GM21786 (cell line): ENCODE measurements at regions not wholly inside any gene's neighbourhood (a gene's known extent, or its start where the extent isn't known, plus 50 kb on each side); places are given as distances from the start of the nearest gene placed in this dataset.
"Not testable (repeated sequence)": the region's sequence is repeated elsewhere in the genome, so short reads cannot be mapped to it uniquely, and the experiment has no call there.

ENCODE experiments used
- ATAC-seq: cut with Tn5 transposase; IDR thresholded peaks from one replicate; pipeline ENCODE4 v1.9.1; 2021; ENCODE audit not compliant: unreplicated experiment

- ATAC-seq, result no peak
Measured at GRCh38 chr5:156170351-156170961, 156.5 kb upstream of the SGCD start.

DNA sequence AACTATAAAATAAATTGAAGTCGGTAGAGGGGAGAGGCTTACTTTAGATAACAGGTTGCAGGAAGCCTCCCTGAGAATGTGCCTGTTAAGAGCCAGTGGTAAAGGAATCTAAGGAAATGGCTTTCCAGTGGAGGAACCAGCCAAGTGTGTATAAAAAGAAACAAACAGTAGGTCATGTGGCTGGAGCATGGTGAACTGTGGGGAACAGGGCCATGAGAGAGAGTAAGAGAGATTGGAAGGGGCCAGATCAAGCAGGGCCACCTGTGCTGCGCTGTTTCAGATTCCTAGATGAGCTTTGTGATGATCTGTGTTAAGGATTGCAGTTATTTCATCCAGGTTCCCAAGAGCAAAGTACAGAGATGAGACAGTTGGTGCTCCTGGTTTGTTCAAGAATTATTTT is 152.7 kb upstream of the SGCD start:
- no peak for ATAC-seq

DNA sequence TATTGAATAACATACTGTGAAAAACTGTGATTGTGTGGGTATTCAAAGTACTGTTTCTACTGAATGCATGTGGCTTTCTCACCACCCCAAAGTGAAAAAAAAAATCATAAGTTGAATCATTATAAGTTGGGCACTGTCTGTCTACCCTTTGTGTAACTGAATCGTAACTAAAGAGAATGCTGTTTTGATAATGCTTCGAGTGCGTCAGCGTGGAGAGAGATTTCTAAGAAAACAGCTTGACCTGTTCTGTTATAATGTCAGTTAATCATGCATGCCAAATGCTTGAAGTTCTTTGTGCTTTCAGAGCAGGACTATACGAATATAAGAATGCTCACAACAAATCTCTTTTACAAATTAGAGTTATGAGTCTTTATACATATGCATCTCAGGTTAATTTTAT is 148.8 kb upstream of the SGCD start:
- ATAC-seq, result no peak

DNA sequence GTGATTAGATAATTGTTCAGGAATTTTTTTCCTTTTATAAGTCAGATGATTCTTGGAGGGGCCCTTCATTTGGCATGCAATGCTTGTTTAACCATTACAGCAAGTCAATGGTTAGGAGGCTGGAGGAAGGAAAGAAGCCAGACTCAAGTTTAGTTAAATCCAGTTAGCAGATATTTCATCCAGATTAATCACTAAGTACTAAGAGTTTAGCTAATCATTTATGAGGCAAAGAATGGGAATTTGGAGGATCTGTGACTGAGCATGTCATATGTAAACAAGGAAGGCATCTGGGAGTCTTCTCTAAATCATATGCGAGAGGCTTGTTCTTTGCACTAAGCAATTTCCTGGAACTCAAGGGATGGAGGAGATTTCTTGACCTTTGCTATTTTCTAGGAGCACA is 145.3 kb upstream of the SGCD start:
- ATAC-seq, result no peak

DNA sequence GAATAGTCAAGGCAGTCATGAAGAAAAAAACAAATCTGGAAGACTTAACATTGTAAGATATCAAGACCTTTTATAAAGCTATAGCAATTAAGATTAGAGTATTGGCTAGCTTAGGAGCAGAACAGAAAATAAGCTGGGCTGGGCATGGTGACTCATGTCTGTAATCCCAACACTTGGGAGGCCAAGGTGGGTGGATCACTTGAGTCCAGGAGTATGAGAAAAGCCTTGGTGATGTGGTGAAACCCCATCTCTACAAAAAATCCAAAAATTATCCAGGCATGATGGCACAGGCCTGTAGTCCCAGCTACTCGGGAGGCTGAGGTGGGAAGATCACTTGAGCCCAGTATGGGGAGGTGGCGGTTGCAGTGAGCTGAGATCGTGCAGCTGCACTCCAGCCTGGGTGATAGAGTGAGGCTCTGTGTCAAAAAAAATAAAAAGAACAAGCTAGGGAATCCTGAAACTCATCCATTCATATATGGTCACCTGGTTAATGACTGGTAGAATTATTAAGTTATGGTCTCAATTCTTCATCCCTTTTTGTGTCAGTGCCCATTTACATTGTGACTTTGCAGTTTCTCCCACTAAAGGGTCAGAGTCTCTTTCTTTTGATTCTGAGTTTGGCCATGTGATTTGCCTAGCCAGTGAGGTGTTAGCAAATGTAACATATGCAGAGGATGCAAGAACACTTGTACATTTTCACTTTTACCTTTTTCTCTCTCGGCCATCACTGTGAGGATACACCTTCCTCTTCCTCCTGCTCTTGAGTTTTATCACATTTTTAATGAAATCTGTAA is 144.6 kb upstream of the SGCD start:
- no peak for ATAC-seq

DNA sequence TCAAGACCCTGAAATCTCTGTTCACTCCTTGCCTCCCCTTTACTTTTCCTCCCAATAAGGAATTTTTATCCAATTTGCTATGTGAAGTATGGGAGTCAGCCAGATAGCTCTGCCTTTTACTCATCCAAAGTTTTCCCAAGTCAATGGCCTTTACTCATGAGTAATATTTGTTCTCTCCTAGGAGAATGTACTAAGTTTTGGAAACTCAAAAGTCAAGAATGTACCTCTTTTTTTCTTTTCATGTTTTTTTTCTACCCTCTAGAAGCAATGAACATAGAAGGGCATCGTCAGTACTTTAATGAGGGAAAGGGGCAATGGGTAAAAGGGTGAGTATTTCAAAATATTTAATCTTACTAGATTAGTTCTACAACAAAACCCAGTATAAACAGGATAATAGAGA is 140.2 kb upstream of the SGCD start:
- no peak for ATAC-seq

DNA sequence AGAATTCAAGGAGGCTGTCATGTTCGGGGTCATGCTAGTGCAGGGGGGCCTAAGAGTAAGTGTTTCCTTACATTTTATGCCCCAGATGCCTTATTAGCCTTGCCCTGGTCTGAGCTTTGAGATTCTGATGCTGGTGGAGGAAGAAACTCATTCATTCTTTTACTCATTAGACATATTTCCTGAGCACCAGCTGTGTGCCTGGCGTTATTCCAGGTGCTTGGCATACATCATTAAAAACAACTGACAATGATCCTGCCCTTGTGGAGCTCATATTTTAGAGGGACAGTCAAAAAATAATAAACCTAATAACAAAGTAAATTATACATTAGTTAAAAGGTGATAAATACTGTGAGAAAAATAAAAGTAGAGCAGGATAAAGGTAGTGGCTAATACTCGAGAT is 138.9 kb upstream of the SGCD start:
- ATAC-seq, result no peak

GRCh38 chr5:156189628-156190027 is 137.3 kb upstream of the SGCD start:
- ATAC-seq, result no peak

DNA sequence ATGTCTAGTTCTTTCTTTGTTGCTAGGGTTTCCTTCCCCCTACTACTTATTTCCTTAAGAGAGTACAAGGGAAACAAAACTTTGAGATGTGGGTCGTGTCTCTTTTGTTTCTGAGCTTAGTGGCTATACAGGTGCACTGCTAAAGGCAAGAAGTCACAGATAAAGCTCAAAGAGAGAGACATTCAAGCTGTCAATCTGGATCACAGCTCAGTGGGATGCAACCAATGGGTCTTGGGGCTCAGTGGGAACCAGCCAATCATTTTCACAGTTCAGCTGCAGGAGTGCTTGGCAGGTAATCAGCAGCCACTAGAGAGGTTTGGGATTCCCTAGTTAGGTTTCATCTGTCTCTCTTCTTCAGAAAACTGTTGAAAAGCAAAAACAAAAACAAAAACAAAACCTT is 135.4 kb upstream of the SGCD start:
- no peak for ATAC-seq

DNA sequence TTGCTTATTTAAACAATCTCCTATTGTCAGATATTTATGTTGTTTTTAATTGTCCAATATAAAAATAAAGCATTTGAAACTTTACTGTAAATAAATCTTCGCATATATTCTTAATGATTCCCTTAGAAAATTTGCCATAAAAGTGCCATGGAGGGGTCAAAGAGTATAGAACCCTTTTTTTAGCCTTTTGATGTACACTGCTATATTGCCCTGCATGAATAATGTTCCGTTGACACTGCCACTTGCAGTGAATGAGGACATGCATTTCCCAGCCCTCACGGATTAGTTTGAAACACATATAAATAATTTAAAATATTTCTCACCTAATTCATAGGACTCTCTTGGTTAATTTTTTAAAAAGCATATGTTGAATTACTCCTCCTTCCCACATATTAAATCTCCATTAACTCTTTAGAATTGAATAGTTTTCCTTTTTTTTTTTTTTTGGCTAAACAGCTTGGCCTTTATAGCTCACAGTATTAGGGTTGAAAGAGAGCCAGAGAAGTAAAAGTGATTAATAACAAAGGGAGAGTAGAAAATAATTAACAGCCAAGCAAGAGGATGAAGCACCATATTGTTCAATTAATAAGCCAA is 129.8 kb upstream of the SGCD start:
- no peak for ATAC-seq

DNA sequence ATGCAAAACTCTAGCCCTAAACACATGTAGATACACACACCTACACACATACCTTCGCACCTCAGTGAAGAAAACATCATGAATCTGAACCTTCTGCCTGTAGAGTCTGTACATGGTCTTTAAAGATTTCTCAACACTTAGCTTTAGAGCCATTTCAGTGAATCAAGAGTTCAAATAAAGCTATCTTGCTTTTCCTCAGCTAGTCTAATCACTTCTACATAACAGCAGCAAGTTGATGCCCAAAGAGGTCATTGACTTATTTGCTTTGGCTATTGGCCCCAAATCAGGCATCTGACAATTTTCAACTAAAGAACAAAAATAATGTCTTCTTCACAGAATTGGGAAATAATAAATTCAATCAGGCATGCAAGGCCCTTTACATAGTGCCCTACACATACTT is 127.9 kb upstream of the SGCD start:
- no peak for ATAC-seq

GRCh38 chr5:156200938-156201787 is 125.8 kb upstream of the SGCD start:
- ATAC-seq, result no peak

- no peak for ATAC-seq
Measured at GRCh38 chr5:156201788-156202403, 125.1 kb upstream of the SGCD start.

DNA sequence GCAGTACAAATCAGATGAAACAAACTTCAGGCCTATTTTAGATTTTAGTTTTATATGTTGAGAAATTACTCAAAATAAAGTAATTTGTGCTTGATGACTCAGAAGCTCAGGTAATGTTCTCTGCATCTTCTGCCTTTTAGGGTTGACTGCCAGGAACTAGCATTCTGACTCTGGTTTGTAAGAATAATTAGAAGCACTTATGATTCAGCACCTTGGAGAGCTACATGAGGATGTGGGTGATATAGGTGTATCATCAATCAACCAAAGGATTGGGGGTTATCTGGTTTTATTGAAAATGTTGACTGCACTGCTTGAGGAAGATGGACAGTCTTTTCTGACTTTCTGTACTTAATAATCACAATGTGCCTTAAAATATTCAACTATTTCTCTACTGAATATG is 118.7 kb upstream of the SGCD start:
- no peak for ATAC-seq

DNA sequence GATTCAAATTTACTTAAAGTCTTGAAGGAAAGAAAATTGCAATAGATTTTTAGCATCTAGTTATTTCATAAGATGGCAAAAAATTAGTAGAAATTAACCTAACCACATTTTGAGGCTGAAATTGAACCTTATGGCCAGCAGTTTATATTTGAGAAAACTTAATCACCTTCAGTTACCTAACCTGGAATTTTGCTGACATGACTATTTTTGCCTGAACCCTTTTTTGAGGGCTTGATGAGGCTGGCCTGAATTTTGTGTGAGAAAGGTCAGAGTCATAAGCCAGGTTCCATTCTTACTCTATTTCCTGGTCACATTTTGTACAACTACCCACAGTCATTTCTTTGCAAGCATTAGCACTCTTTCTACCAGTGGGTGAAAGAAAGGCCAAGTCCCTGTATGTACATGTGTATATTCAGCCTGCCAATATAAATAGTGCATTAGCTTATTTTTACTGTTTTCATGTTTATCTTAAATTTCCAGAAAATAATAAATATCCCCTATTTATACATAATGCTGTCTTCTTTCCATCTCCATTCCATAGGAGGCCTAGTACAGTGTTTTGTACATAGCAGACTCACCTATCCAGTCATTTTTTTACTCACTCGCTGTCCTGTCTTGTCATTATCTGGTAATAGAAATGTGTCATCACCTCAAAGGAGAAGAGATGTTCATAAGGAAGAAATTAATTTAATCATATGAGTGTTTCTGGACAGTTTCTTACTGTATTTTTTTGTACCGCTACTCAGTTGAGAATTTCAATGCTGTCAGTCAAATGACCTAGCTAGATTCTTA is 108.4 kb upstream of the SGCD start:
- ATAC-seq, result no peak

GRCh38 chr5:156219483-156220005 is 107.4 kb upstream of the SGCD start:
- no peak for ATAC-seq

DNA sequence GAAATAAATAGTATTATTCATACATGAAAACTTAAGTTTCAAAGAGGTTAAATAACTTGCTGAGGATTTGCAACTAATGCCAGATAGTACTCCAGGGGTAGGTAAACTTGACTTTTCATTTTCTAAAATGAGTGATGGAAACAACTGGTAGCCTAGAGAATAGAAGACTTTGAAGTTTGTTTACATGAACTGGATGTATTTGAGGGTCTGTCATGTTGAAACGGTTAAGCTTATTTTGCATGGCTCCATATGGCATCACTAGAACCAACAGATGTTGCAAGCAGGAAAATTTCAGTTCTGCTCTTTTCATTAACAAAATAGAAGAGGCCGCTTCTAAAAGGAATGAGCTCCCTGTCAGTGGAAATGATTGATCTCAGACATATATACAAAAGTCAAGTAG is 105.1 kb upstream of the SGCD start:
- no peak for ATAC-seq

GRCh38 chr5:156223547-156223946 is 103.4 kb upstream of the SGCD start:
- ATAC-seq, result no peak

GRCh38 chr5:156226485-156226884 is 100.5 kb upstream of the SGCD start:
- ATAC-seq, result not testable (repeated sequence)

GRCh38 chr5:156230887-156231286 is 96.1 kb upstream of the SGCD start:
- ATAC-seq, result no peak
